ENCODE measurements at regions not wholly inside any gene's neighbourhood (a gene's known extent, or its start where the extent isn't known, plus 50 kb on each side); places are given as distances from the start of the nearest gene placed in this dataset.

DNA sequence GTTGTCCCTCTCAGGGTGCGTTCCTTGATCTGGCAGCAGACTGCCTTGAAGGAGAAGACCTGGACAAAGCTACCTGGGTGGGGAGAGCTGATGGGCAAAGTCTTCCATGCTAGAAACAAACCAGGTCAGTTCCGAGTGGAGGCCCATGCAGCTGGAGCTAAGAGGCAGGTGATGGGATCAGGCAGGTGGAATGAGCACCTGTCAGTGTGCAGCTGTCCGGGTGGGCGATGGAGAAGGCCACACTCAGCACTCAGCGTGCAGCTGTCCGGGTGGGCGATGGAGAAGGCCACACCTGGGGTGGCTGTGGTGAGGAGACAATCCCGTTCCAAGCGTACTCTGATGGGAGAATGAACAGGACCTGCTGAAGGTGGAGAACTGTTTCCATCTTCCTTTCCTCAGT lies 237.3 kb upstream of the MYT1L start:
- TF ChIP-seq MEF2A (IDR thresholded peaks at IDR 0.05; ENCODE audit: borderline replicate concordance, low read depth) (no peak), POLR2AphosphoS5 (IDR thresholded peaks at IDR 0.05; ENCODE audit: low read depth, low read length) (no peak), NFIC (IDR thresholded peaks at IDR 0.05; ENCODE audit: borderline replicate concordance) (no peak), YY1 (IDR thresholded peaks at IDR 0.05; ENCODE audit: low read depth) (no peak), MXI1 (IDR thresholded peaks at IDR 0.05; ENCODE audit: low read depth, low read length) (no peak), RCOR1 (IDR thresholded peaks at IDR 0.05; ENCODE audit: low read length) (no peak), CHD2 (IDR thresholded peaks at IDR 0.05; ENCODE audit: low read length, partially characterized antibody) (no peak), EP300 (IDR thresholded peaks at IDR 0.05; ENCODE audit: borderline replicate concordance in 1 of 2, low read depth in 1 of 2, low read length in 1 of 2) (no peak)
- TF ChIP-seq, protein P1, sequence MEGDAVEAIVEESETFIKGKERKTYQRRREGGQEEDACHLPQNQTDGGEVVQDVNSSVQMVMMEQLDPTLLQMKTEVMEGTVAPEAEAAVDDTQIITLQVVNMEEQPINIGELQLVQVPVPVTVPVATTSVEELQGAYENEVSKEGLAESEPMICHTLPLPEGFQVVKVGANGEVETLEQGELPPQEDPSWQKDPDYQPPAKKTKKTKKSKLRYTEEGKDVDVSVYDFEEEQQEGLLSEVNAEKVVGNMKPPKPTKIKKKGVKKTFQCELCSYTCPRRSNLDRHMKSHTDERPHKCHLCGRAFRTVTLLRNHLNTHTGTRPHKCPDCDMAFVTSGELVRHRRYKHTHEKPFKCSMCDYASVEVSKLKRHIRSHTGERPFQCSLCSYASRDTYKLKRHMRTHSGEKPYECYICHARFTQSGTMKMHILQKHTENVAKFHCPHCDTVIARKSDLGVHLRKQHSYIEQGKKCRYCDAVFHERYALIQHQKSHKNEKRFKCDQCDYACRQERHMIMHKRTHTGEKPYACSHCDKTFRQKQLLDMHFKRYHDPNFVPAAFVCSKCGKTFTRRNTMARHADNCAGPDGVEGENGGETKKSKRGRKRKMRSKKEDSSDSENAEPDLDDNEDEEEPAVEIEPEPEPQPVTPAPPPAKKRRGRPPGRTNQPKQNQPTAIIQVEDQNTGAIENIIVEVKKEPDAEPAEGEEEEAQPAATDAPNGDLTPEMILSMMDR (IDR thresholded peaks at IDR 0.05): no peak
